Neuronal stem cell (in vitro differentiated cells): ENCODE measurements at regions not wholly inside any gene's neighbourhood (a gene's known extent, or its start where the extent isn't known, plus 50 kb on each side); places are given as distances from the start of the nearest gene placed in this dataset.
A peak's percentile ranks its signal among the peaks of the same experiment; 100 is the strongest.

Experiments
- DNase-seq: peaks from one replicate; pipeline ENCODE4 v3.0.0-alpha.2; 2013; ENCODE audit warnings: low spot score
- H2AFZ ChIP-seq: one replicate; pipeline ENCODE4 v1.6.1; 2013; ENCODE audit warnings: mild to moderate bottlenecking, low read length, inconsistent platforms
- H2AK5ac ChIP-seq: 2 replicates; pipeline ENCODE4 v1.6.1; 2013; ENCODE audit warnings: low read depth, mild to moderate bottlenecking, inconsistent platforms, low read length, moderate library complexity, mixed read lengths
- H2BK120ac ChIP-seq: 2 replicates; pipeline ENCODE4 v1.6.1; 2013; ENCODE audit warnings: low read depth, mild to moderate bottlenecking, inconsistent platforms, low read length, moderate library complexity, mixed read lengths
- H2BK12ac ChIP-seq: one replicate; pipeline ENCODE4 v1.6.1; 2013; ENCODE audit warnings: low read length, inconsistent platforms
- H2BK15ac ChIP-seq: 2 replicates; pipeline ENCODE4 v1.6.1; 2013; ENCODE audit warnings: mild to moderate bottlenecking, low read length, inconsistent platforms, mixed read lengths
- H2BK5ac ChIP-seq: one replicate; pipeline ENCODE4 v1.6.1; 2013; ENCODE audit warnings: inconsistent platforms, mild to moderate bottlenecking, low read length, moderate library complexity
- H3K14ac ChIP-seq: one replicate; pipeline ENCODE4 v1.6.1; 2013; ENCODE audit warnings: low read length, inconsistent platforms
- H3K18ac ChIP-seq: 2 replicates; pipeline ENCODE4 v1.6.1; 2013; ENCODE audit warnings: low read length, inconsistent platforms
- H3K23ac ChIP-seq: 2 replicates; pipeline ENCODE4 v1.6.1; 2013; ENCODE audit warnings: low read depth, mild to moderate bottlenecking, mixed read lengths, low read length, inconsistent platforms; ENCODE audit not compliant: poor library complexity
- H3K27ac ChIP-seq: replicated peaks from 3 replicates; pipeline ENCODE4 v1.5.1; 2013; ENCODE audit warnings: low read length, inconsistent platforms
- H3K27me3 ChIP-seq, 3 experiments: 2 replicates each; pipeline ENCODE4 v1.6.1; 2013; ENCODE audit warnings: low read length in 3 of 3, mild to moderate bottlenecking in 2 of 3, inconsistent platforms in 1 of 3, low read depth in 1 of 3, mixed read lengths in 1 of 3, moderate library complexity in 1 of 3; ENCODE audit not compliant: control insufficient read depth in 3 of 3, insufficient read depth in 3 of 3
- H3K36me3 ChIP-seq, 2 donors: replicated peaks in 1 of 2; 2 replicates each; pipeline ENCODE4 v1.6.1; 2013; ENCODE audit warnings: low read length in 2 of 2; ENCODE audit not compliant: control insufficient read depth in 2 of 2, insufficient read depth in 2 of 2
- H3K4ac ChIP-seq: 2 replicates; pipeline ENCODE4 v1.6.1; 2013; ENCODE audit warnings: inconsistent platforms, mild to moderate bottlenecking, low read length, moderate library complexity
- H3K4me1 ChIP-seq, 2 donors: 1 replicate in 1 of 2; 2 replicates in 1 of 2; pipeline ENCODE4 v1.6.1; 2013; ENCODE audit warnings: low read length in 2 of 2, low read depth in 1 of 2; ENCODE audit not compliant: control insufficient read depth in 2 of 2, insufficient read depth in 1 of 2
- H3K4me2 ChIP-seq: one replicate; pipeline ENCODE4 v1.6.1; 2013; ENCODE audit warnings: mild to moderate bottlenecking, low read length, inconsistent platforms; ENCODE audit not compliant: insufficient read depth, poor library complexity, severe bottlenecking
- H3K4me3 ChIP-seq, 2 donors: 2 replicates each; pipeline ENCODE4 v1.5.1; 2013; ENCODE audit warnings: low read length in 2 of 2, mild to moderate bottlenecking in 2 of 2, inconsistent platforms in 1 of 2, moderate library complexity in 1 of 2
- H3K79me1 ChIP-seq: one replicate; pipeline ENCODE4 v1.6.1; 2013; ENCODE audit warnings: low read depth, mild to moderate bottlenecking, inconsistent platforms, low read length, moderate library complexity
- H3K9ac ChIP-seq: one replicate; pipeline ENCODE4 v1.6.1; 2013; ENCODE audit warnings: mild to moderate bottlenecking, low read depth, low read length, inconsistent platforms; ENCODE audit not compliant: poor library complexity
- H3K9me3 ChIP-seq, 2 donors: replicated peaks in 1 of 2; 2 replicates each; pipeline versions ENCODE3 to v1.6.1; 2013; ENCODE audit warnings: low read length in 2 of 2, mild to moderate bottlenecking in 2 of 2, inconsistent platforms in 1 of 2, low read depth in 1 of 2, mixed read lengths in 1 of 2, moderate library complexity in 1 of 2; ENCODE audit not compliant: control insufficient read depth in 2 of 2, insufficient read depth in 1 of 2
- H4K8ac ChIP-seq: one replicate; pipeline ENCODE4 v1.6.1; 2013; ENCODE audit warnings: low read depth, mild to moderate bottlenecking, inconsistent platforms, low read length, moderate library complexity
- H4K91ac ChIP-seq: one replicate; pipeline ENCODE4 v1.6.1; 2013; ENCODE audit warnings: low read length, low read depth, mild to moderate bottlenecking, inconsistent platforms; ENCODE audit not compliant: poor library complexity
- WGBS, 2 donors: extraction: QIAGEN DNeasy Blood & Tissue Kit; methylation state at CpG; one replicate each; pipeline ENCODE4 v1.1.7; 2013; ENCODE audit warnings: missing lambda C conversion rate in 2 of 2, mixed read lengths in 1 of 2; ENCODE audit not compliant: insufficient read length in 2 of 2, insufficient replicate concordance in 1 of 2; ENCODE audit errors: extremely low coverage in 2 of 2; 5-methylcytosine and 5-hydroxymethylcytosine counted together

GRCh38 chr14:39740454-39740853 lies 308.2 kb upstream of the FBXO33 start:
- no peaks in the 10 kb centered on the region for H3K79me1 ChIP-seq
- no peak overlapping the region for H3K27ac ChIP-seq
- no peak overlapping the region for H3K14ac ChIP-seq
- H2BK12ac ChIP-seq: no peak overlapping the region
- no peak overlapping the region for H3K9ac ChIP-seq
- H3K27me3 ChIP-seq: no peaks in the 10 kb centered on the region
- no peak overlapping the region for H2AFZ ChIP-seq
- no peak overlapping the region for H2BK120ac ChIP-seq
- no peak overlapping the region for H4K8ac ChIP-seq
- no peaks in the 10 kb centered on the region for H3K36me3 ChIP-seq
- no peaks in the 10 kb centered on the region for H3K4me1 ChIP-seq
- no peak overlapping the region for H3K4me3 ChIP-seq
- no peak for DNase-seq
- peak overlapping the region; percentile 75 for H2BK5ac ChIP-seq
- no peaks in the 10 kb centered on the region for H3K9me3 ChIP-seq
- no peak overlapping the region for H2BK15ac ChIP-seq
- H3K23ac ChIP-seq: no peak overlapping the region
- no peak overlapping the region for H3K4me2 ChIP-seq
- H2AK5ac ChIP-seq: no peak overlapping the region
- H3K4ac ChIP-seq: no peak overlapping the region
- no peak overlapping the region for H4K91ac ChIP-seq
- no peak overlapping the region for H3K18ac ChIP-seq

- no peak overlapping the region for H4K91ac ChIP-seq
- no peak overlapping the region for H2BK12ac ChIP-seq
- WGBS, 2 donors: no CpG with 5 or more reads among the region's 2 CpGs
- no peaks in the 10 kb centered on the region for H3K9me3 ChIP-seq
- no peak overlapping the region for H4K8ac ChIP-seq
- no peak overlapping the region for H3K4ac ChIP-seq
- H3K36me3 ChIP-seq: no peaks in the 10 kb centered on the region
- peak overlapping the region; percentile 6 for H3K14ac ChIP-seq
- peak overlapping the region; percentile 44 for H3K18ac ChIP-seq
- no peak overlapping the region for H3K4me2 ChIP-seq
- H2BK15ac ChIP-seq: no peak overlapping the region
- no peak for DNase-seq
- H3K4me1 ChIP-seq: no peaks in the 10 kb centered on the region
- H3K79me1 ChIP-seq: no peaks in the 10 kb centered on the region
- no peak overlapping the region for H2BK120ac ChIP-seq
- H2AK5ac ChIP-seq: no peak overlapping the region
- H3K23ac ChIP-seq: no peak overlapping the region
- H3K9ac ChIP-seq: no peak overlapping the region
- peak overlapping the region; percentile 75 for H2BK5ac ChIP-seq
- H3K4me3 ChIP-seq: no peak overlapping the region
- H3K27ac ChIP-seq: no peak overlapping the region
- no peaks in the 10 kb centered on the region for H3K27me3 ChIP-seq
- no peak overlapping the region for H2AFZ ChIP-seq
These were observed 307.6 kb upstream of the FBXO33 start for GRCh38 chr14:39739796-39740195.

- H2BK12ac ChIP-seq: no peak overlapping the region
- H3K4ac ChIP-seq: no peak overlapping the region
- H3K27ac ChIP-seq: no peak overlapping the region
- no peak overlapping the region for H2AK5ac ChIP-seq
- no peak for DNase-seq
- H3K23ac ChIP-seq: no peak overlapping the region
- H3K4me1 ChIP-seq: no peaks in the 10 kb centered on the region
- no peaks in the 10 kb centered on the region for H3K36me3 ChIP-seq
- no peak overlapping the region for H4K91ac ChIP-seq
- H2BK15ac ChIP-seq: no peak overlapping the region
- H4K8ac ChIP-seq: no peak overlapping the region
- no peak overlapping the region for H3K18ac ChIP-seq
- H3K27me3 ChIP-seq: no peaks in the 10 kb centered on the region
- H2BK5ac ChIP-seq: no peak overlapping the region
- no peaks in the 10 kb centered on the region for H3K9me3 ChIP-seq
- H3K9ac ChIP-seq: no peak overlapping the region
- no peak overlapping the region for H3K4me3 ChIP-seq
- H3K79me1 ChIP-seq: no peaks in the 10 kb centered on the region
- no peak overlapping the region for H3K14ac ChIP-seq
- no peak overlapping the region for H2BK120ac ChIP-seq
- H2AFZ ChIP-seq: no peak overlapping the region
- no peak overlapping the region for H3K4me2 ChIP-seq
These were observed 302.1 kb upstream of the FBXO33 start for GRCh38 chr14:39734306-39734705.

- Histone ChIP-seq H2BK120ac (no peak overlapping the region), H2AFZ (no peak overlapping the region), H2BK15ac (no peak overlapping the region), H3K9ac (no peak overlapping the region), H3K27ac (no peak overlapping the region), H4K8ac (no peak overlapping the region), H4K91ac (no peak overlapping the region), H3K4me3 (no peak overlapping the region), H2AK5ac (no peak overlapping the region), H2BK12ac (no peak overlapping the region), H3K79me1 (no peaks in the 10 kb centered on the region), H3K14ac (no peak overlapping the region), H3K4ac (no peak overlapping the region), H3K9me3 (no peaks in the 10 kb centered on the region), H3K4me1 (no peaks in the 10 kb centered on the region), H3K23ac (no peak overlapping the region), H3K4me2 (no peak overlapping the region), H3K36me3 (no peaks in the 10 kb centered on the region), H3K18ac (no peak overlapping the region), H3K27me3 (no peaks in the 10 kb centered on the region), H2BK5ac (no peak overlapping the region)
- WGBS, 2 donors: no CpG with 5 or more reads among the region's 1 CpG
- DNase-seq: no peak
These were observed 301.5 kb upstream of the FBXO33 start for GRCh38 chr14:39733741-39734140.
